ENCODE measurements at regions not wholly inside any gene's neighbourhood (a gene's known extent, or its start where the extent isn't known, plus 50 kb on each side); places are given as distances from the start of the nearest gene placed in this dataset.

GRCh38 chr15:47209591-47209990, 507.7 kb upstream of the SEMA6D start:
- TF ChIP-seq, protein P1, sequence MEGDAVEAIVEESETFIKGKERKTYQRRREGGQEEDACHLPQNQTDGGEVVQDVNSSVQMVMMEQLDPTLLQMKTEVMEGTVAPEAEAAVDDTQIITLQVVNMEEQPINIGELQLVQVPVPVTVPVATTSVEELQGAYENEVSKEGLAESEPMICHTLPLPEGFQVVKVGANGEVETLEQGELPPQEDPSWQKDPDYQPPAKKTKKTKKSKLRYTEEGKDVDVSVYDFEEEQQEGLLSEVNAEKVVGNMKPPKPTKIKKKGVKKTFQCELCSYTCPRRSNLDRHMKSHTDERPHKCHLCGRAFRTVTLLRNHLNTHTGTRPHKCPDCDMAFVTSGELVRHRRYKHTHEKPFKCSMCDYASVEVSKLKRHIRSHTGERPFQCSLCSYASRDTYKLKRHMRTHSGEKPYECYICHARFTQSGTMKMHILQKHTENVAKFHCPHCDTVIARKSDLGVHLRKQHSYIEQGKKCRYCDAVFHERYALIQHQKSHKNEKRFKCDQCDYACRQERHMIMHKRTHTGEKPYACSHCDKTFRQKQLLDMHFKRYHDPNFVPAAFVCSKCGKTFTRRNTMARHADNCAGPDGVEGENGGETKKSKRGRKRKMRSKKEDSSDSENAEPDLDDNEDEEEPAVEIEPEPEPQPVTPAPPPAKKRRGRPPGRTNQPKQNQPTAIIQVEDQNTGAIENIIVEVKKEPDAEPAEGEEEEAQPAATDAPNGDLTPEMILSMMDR (IDR thresholded peaks at IDR 0.05; ENCODE audit: insufficient read depth, low read depth, low read length), result no peak
- no peak for TF ChIP-seq EZH2 (IDR thresholded peaks at IDR 0.05; ENCODE audit: insufficient read depth, low read length)

All from astrocyte (in vitro differentiated cells and primary cell).